CD4-positive, alpha-beta T cell (primary cell): ENCODE measurements at regions not wholly inside any gene's neighbourhood (a gene's known extent, or its start where the extent isn't known, plus 50 kb on each side); places are given as distances from the start of the nearest gene placed in this dataset.

ENCODE experiments used
- ATAC-seq: fragments of 200-7000 bp; cut with Tn5 transposase; one replicate; pipeline ENCODE4 v1.10.0; 2022; ENCODE audit warnings: mild to moderate bottlenecking; ENCODE audit not compliant: poor library complexity
- CTCF ChIA-PET: fragments of 350-600 bp; sonication (Branson Sonifier 250); formaldehyde crosslinking; loops from one replicate; lab custom pipeline; 2021; ENCODE audit warnings: antibody characterized with exemption, inconsistent platforms; lab: Charles Lee
- POLR2A ChIA-PET: fragments of 350-600 bp; sonication (Branson Sonifier 250); formaldehyde crosslinking; loops from one replicate; lab custom pipeline; 2021; ENCODE audit warnings: antibody characterized with exemption, inconsistent platforms; lab: Charles Lee
- DNase-seq, 14 experiments: peaks; one replicate each; pipeline ENCODE4 v3.0.0-alpha.2; 2013 to 2020; ENCODE audit warnings: mixed read lengths in 2 of 14
- H3K27ac ChIP-seq, 2 donors: one replicate each; pipeline versions ENCODE4 v1.5.1 to v1.7.0; 2013; ENCODE audit warnings: low read length in 2 of 2, low read depth in 1 of 2, mild to moderate bottlenecking in 1 of 2
- H3K27me3 ChIP-seq, 2 experiments: 1 replicate in 1 of 2; 2 replicates in 1 of 2; pipeline versions ENCODE4 v1.6.1 to v1.7.0; 2013; ENCODE audit warnings: low read length in 2 of 2, control low read depth in 1 of 2, mild to moderate bottlenecking in 1 of 2, moderate library complexity in 1 of 2; ENCODE audit not compliant: insufficient read depth in 2 of 2, control insufficient read depth in 1 of 2
- H3K36me3 ChIP-seq: one replicate; pipeline ENCODE4 v1.6.1; 2013; ENCODE audit warnings: low read length, control low read depth; ENCODE audit not compliant: insufficient read depth
- H3K4me1 ChIP-seq: one replicate; pipeline ENCODE4 v1.6.1; 2013; ENCODE audit warnings: low read length, control low read depth; ENCODE audit not compliant: insufficient read depth
- H3K4me3 ChIP-seq: one replicate; pipeline ENCODE4 v1.5.1; 2013; ENCODE audit warnings: mild to moderate bottlenecking, low read length, moderate library complexity
- H3K9me3 ChIP-seq, 2 experiments: 1 replicate in 1 of 2; 2 replicates in 1 of 2; pipeline versions ENCODE4 v1.6.1 to v1.7.0; 2013; ENCODE audit warnings: low read length in 2 of 2, mild to moderate bottlenecking in 2 of 2, control low read depth in 1 of 2, moderate library complexity in 1 of 2; ENCODE audit not compliant: control insufficient read depth in 1 of 2, insufficient read depth in 1 of 2
- H3K27ac Mint-ChIP-seq: one replicate; pipeline ENCODE4 v1.8.0; 2020; ENCODE audit warnings: mixed read lengths
- H3K27me3 Mint-ChIP-seq: one replicate; pipeline ENCODE4 v1.8.0; 2021; ENCODE audit warnings: mixed read lengths
- H3K36me3 Mint-ChIP-seq: one replicate; pipeline ENCODE4 v1.8.0; 2021; ENCODE audit warnings: low read depth, mixed read lengths
- H3K4me1 Mint-ChIP-seq: one replicate; pipeline ENCODE4 v1.8.0; 2021; ENCODE audit warnings: low read depth, mixed read lengths
- H3K4me3 Mint-ChIP-seq: one replicate; pipeline ENCODE4 v1.8.0; 2020; ENCODE audit warnings: mild to moderate bottlenecking, mixed read lengths
- H3K9me3 Mint-ChIP-seq: one replicate; pipeline ENCODE4 v1.8.0; 2020; ENCODE audit warnings: mixed read lengths
- intact Hi-C, 2 experiments: fragments of 100-400 bp; cut with DNase I in 1 of 2; cut with micrococcal nuclease in 1 of 2; formaldehyde crosslinking; loops; one replicate each; pipeline versions ENCODE4 v1.15.1 to v1.9.0; 2023 to 2025; cut with DNase I, micrococcal nuclease
- TF ChIP-seq, protein P1 (sequence below): fragments of 200-600 bp; IDR thresholded peaks from one replicate; pipeline ENCODE4 v1.8.0; 2022; ENCODE audit warnings: antibody characterized with exemption, mild to moderate bottlenecking

DNA sequence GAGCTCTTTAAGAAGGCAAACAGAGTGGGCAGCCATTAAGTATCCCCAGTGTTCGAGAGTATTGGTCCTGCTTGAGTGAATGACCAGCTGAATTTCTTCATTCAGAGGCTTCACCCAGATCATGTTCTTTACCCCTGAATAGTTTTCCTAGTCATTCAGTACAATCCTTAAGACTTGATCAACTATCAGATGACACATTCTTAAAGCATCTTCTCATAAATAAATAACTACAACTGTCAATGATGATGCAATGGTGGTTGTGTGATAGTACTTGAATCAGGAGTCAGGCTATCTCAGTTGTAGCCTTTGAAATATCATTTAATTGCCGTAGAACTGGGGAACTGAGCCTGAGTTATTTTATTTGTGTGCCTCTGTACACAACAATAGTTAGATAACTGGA is 416.8 kb upstream of the CCL2 start:
- H3K27ac Mint-ChIP-seq: no peak overlapping the region
- no peak overlapping the region for H3K4me3 ChIP-seq
- H3K36me3 Mint-ChIP-seq: no peaks in the 10 kb centered on the region
- no peak overlapping the region for H3K4me3 Mint-ChIP-seq
- ChIA-PET POLR2A (no interaction called here), CTCF (no interaction called here)
- H3K36me3 ChIP-seq: no peaks in the 10 kb centered on the region
- intact Hi-C loops: no loop called here
- H3K4me1 Mint-ChIP-seq: no peaks in the 10 kb centered on the region
- H3K4me1 ChIP-seq: no peaks in the 10 kb centered on the region
- H3K27me3 ChIP-seq: peaks cover 0 to 5% of the 10 kb centered on the region in 2 experiments
- no peaks in the 10 kb centered on the region for H3K9me3 ChIP-seq
- H3K27ac ChIP-seq: no peak overlapping the region
- no peaks in the 10 kb centered on the region for H3K9me3 Mint-ChIP-seq
- peaks cover 32% of the 10 kb centered on the region for H3K27me3 Mint-ChIP-seq
- ATAC-seq: no peak
- TF ChIP-seq, protein P1, sequence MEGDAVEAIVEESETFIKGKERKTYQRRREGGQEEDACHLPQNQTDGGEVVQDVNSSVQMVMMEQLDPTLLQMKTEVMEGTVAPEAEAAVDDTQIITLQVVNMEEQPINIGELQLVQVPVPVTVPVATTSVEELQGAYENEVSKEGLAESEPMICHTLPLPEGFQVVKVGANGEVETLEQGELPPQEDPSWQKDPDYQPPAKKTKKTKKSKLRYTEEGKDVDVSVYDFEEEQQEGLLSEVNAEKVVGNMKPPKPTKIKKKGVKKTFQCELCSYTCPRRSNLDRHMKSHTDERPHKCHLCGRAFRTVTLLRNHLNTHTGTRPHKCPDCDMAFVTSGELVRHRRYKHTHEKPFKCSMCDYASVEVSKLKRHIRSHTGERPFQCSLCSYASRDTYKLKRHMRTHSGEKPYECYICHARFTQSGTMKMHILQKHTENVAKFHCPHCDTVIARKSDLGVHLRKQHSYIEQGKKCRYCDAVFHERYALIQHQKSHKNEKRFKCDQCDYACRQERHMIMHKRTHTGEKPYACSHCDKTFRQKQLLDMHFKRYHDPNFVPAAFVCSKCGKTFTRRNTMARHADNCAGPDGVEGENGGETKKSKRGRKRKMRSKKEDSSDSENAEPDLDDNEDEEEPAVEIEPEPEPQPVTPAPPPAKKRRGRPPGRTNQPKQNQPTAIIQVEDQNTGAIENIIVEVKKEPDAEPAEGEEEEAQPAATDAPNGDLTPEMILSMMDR: no peak
- no peak for DNase-seq

DNA sequence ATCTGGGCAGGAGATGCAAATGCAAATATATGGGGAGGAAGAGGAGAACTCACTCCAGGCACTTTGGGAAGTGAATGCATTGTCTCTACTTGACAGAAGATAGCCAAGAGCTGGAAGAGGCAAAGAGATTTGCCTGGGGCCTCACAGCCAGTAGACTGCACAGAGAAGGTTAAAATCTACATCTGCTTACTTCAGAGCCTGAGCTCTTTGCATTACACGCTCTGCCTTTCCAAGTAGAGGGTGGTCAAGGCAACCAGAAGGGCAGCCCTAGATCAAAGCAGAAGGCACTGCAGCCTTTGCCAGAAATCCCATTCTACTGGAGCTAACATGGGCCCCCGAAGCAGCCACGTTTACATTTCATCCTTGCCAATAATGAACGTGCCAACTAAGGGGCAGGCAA is 407.2 kb upstream of the CCL2 start:
- Histone ChIP-seq H3K27ac (no peak overlapping the region), H3K9me3 (no peaks in the 10 kb centered on the region), H3K4me3 (no peak overlapping the region), H3K4me1 (no peaks in the 10 kb centered on the region), H3K36me3 (no peaks in the 10 kb centered on the region), H3K27me3 (no peaks in the 10 kb centered on the region)
- Mint-ChIP-seq H3K4me1 (no peaks in the 10 kb centered on the region), H3K27me3 (no peaks in the 10 kb centered on the region), H3K9me3 (no peaks in the 10 kb centered on the region), H3K27ac (no peak overlapping the region), H3K4me3 (no peak overlapping the region), H3K36me3 (no peaks in the 10 kb centered on the region)
- DNase-seq: no peak
- intact Hi-C loops: no loop called here
- no peak for ATAC-seq
- ChIA-PET CTCF (no interaction called here), POLR2A (no interaction called here)
- TF ChIP-seq, protein P1: no peak

DNA sequence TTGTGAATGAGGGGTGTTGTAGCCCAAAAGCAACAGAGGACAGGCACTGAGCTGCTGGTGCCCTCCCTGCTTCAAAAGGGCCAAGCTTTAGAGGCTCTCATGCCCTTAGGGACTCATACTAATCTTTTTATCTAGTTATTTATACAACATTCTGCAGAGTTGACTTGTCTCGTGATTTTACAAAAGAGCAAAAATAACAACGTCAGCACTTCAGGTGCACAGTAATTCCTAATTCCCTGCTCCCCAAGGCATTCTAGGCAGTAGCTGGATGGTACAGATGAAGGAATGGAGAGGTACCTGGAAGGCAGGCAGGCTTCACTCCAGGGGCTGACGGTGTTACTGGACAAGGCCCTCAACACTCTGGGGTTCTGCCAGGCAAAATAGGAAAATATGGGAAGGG is 406.7 kb upstream of the CCL2 start:
- no peaks in the 10 kb centered on the region for H3K27me3 ChIP-seq
- Mint-ChIP-seq H3K4me1 (no peaks in the 10 kb centered on the region), H3K4me3 (no peak overlapping the region), H3K27ac (no peak overlapping the region), H3K9me3 (no peaks in the 10 kb centered on the region), H3K36me3 (no peaks in the 10 kb centered on the region), H3K27me3 (peaks cover under 1% of the 10 kb centered on the region)
- no peaks in the 10 kb centered on the region for H3K9me3 ChIP-seq
- TF ChIP-seq, protein P1: no peak
- ChIA-PET CTCF (no interaction called here), POLR2A (no interaction called here)
- DNase-seq (no peak), ATAC-seq (no peak)
- H3K4me1 ChIP-seq: no peaks in the 10 kb centered on the region
- intact Hi-C loops: no loop called here
- H3K4me3 ChIP-seq: no peak overlapping the region
- no peak overlapping the region for H3K27ac ChIP-seq
- H3K36me3 ChIP-seq: no peaks in the 10 kb centered on the region
